GM20000 (cell line): ENCODE measurements at regions not wholly inside any gene's neighbourhood (a gene's known extent, or its start where the extent isn't known, plus 50 kb on each side); places are given as distances from the start of the nearest gene placed in this dataset.
A peak's percentile ranks its signal among the peaks of the same experiment; 100 is the strongest.

ENCODE experiments used
- DNase-seq: peaks from one replicate; pipeline ENCODE4 v3.0.0; 2012; ENCODE audit warnings: low spot score
- CTCF ChIP-seq: IDR thresholded peaks from 2 replicates; pipeline ENCODE4 v1.5.1; 2012; ENCODE audit warnings: mild to moderate bottlenecking, control low read depth; ENCODE audit errors: extremely low read depth, missing control alignments

GRCh38 chr6:119476024-119476423 lies 126.5 kb upstream of the MAN1A1 start:
- no peak for DNase-seq
- TF ChIP-seq CTCF = no peak

- TF ChIP-seq CTCF = no peak
- no peak for DNase-seq
These were observed 121.5 kb upstream of the MAN1A1 start for GRCh38 chr6:119470893-119471542.

- TF ChIP-seq CTCF = no peak
- DNase-seq = no peak
These were observed 118.0 kb upstream of the MAN1A1 start for GRCh38 chr6:119467488-119468081.

- DNase-seq = no peak
- TF ChIP-seq CTCF = no peak
These were observed 116.7 kb upstream of the MAN1A1 start for GRCh38 chr6:119466226-119466625.

GRCh38 chr6:119463081-119463626 lies 113.6 kb upstream of the MAN1A1 start:
- TF ChIP-seq CTCF = no peak
- DNase-seq = peak; percentile 41

GRCh38 chr6:119461187-119461586 lies 111.6 kb upstream of the MAN1A1 start:
- TF ChIP-seq CTCF = no peak
- no peak for DNase-seq

GRCh38 chr6:119459207-119459974 lies 109.8 kb upstream of the MAN1A1 start:
- no peak for DNase-seq
- TF ChIP-seq CTCF = no peak
